ENCODE measurements at regions not wholly inside any gene's neighbourhood (a gene's known extent, or its start where the extent isn't known, plus 50 kb on each side); places are given as distances from the start of the nearest gene placed in this dataset.
A peak's percentile ranks its signal among the peaks of the same experiment; 100 is the strongest.

DNA sequence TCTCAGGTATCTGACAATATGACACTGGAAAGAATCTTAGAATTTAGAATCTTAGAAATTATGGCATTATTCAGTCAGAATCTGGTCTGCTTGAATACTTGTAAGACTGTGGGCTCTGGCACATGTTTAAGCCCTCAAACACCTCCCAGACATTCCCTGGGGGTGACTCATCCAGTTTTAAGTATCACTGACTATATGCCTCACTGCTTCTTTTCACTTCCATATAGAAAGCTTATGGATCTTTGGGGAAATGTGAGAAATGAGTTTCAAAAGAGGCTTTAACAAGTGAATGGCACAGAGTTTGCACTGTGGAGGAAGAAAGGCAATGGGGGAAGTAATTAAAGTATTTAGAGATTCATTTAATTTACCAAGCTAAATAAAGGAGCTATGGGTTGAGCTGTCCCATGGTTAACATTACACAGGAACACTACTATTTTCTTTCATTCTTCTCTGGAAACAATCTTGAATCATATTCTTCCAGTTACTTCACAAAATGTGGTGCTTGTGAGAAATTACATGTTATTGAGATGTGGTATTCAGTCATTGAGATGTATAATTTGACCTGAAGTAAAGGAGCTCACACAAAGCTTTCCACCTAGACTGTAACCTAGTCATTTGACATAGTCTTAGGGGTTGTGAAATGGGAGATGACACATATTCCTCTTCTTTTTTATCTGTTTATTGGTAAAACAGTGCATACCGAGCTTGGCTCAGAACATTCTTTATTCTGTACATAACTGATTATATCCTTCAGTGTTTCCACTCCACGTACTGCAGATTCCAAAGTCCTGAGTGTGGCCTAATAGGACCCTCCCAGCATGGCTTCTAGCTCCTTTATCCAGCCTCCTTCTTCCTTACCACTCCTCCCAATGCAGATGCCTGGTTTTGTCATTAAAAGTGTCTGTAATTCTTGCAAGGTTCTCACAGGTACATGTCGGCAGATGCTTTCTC is 544.6 kb upstream of the NECTIN3 start:
- peak; percentile 63 for DNase-seq (ENCODE audit: low read depth, low spot score)

DNA sequence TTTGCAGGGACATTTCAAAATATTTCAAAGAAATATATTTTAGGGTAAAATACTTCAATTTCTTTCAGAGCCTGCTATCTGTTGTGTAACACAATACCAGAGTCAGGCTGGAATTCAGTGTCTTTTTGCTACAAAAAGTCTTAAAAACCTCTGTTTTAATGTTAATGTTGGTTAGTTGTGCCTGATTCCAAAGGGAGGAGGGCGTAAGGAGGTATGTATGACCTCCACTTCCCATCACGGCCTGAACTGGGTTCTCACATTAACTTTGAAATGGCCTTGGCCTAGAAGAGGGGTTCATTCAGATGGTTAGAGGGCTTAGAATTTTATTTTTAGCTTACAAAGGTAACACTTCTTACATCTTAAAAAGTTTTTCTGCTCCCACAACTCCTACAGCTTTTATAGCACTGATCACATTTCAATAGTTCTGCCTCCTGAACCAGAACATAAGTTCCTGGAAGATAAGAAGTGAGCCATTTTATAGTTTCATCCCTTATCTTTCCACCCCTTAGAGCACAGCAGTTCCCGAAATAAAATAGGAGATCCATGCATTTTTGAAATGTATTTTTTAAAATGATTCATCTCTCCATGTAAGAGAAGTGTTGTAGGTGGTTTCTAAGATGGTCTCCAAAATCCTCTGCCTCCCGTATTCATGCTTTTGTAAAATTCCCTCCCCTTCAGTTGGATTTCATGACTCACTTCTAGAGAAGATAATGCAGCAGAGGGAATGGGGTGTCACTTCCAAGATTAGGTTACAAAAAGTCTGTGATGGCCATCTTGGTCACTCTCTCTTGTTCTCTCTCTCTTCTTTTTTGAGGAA is 543.1 kb upstream of the NECTIN3 start:
- no peak for DNase-seq (ENCODE audit: low read depth, low spot score)

DNA sequence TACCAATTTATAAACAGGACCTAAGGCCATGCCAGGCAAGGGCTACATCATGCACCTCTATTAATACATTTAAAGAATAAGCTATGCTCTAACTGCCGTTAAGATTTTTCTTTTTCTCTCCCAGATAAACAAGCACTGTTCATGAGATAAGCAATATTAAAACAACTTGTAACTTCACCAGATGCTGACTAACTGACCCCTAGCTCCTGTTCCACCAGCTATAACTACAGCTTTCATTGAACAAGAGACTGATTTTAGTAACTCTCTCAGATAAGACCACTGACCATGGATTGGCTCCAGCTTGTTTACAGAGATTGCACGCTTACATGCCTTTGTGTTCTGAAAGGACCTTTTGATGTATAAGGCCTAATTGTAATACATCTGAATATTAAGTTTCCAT is 540.7 kb upstream of the NECTIN3 start:
- no peak for DNase-seq (ENCODE audit: low read depth, low spot score)

DNA sequence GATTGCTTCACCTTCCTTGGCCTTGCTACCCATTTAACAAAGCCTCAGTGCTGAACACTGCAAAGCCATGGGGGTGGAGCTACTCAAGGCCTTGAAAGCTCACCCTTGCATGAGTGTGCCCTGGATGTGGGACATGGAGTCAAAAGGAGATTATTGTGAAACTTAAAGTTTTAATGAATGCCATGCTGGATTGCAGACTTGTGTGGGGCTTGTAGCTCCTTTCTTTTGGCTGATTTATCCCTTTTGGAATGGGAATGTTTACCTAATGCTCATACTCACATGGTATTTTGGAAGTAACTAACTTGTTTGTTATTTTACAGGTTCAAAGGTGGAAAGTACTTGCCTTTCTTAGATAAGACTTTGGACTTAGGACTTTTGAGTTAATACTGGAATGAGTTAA is 538.5 kb upstream of the NECTIN3 start:
- no peak for DNase-seq (ENCODE audit: low read depth, low spot score)

DNA sequence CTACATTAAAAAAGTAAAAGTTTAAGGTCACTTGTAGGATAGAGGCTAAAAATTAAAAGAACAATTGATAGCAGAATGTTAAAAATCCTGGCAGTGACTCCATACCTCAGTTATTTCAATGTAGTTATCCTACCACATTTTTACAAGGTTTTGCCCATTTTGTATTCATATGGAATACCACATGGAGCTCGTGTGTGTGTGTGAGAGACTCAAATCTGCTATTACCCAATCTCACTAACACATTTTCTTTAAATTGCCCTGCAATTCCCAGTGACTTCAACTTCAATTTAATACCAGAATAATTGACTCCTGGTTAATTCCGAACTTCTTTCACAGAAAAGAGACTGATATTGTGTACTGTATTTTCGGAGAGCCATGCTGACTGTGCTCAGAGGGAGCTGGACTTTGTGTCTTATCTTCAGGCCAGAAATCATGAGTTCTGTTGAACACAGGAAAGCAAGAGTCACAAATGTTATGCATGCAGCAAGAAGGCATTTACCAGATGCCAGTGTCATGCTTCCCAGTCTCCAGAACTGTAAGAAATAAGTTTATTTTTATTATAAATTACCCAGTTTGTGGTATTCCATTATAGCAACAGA is 529.0 kb upstream of the NECTIN3 start:
- no peak for DNase-seq (ENCODE audit: low read depth, low spot score)

DNA sequence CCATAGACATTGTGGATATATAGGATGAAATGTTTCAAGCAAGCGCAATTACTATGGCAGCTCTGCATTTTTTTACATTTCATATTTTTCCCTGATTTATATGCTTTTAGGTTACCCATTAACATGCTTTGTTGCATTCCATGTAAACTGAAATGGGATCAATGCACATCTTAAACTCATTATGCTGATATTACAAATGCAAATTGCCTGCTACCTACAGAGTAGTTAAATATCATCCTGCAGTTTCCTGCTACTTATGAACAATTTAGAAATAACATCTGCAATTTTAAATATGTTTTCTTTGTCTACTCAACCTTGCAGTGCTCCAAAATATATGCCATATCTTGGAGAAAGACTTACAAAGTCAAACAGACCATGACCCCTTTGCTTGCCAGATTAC is 526.9 kb upstream of the NECTIN3 start:
- no peak for DNase-seq (ENCODE audit: low read depth, low spot score)

DNA sequence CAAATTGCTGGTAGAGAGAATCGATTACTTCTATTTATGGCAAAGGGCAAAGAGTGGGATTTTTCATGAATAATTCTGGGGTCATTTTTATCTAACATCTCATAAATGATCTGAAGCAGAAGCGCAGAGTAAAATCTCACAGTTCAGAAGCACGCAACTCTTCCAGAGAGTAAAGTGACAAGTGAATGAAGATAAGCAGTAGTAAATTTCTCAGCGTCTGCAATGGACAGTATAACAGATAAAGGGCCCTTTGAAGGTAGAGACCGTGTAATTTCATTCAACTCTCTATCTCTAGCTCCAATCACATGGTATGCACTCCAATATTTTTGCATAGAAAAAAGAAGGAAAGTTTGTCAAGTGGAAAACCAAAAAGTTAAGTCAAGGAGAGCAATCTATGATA is 521.1 kb upstream of the NECTIN3 start:
- DNase-seq (ENCODE audit: low read depth, low spot score), result no peak

DNA sequence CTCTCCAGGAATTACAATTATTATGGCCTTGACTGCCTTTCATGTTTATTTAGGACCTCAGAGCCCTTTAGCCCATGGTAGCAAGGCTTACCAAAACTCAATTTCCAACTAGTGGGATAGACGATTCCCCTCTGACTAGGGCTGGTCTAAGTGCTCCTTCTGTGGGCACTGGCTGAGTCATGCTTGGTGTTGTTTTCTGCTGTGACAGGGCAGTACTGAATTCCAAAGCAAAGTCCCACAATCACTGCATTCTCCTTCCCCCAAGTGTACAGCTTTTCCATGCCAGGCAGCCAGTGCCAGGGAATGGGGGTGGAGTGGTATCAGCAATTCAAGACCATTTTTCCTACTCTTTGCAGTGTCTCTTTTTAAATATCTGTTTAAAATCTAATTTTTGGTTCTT is 509.0 kb upstream of the NECTIN3 start:
- DNase-seq (ENCODE audit: low read depth, low spot score), result no peak

DNA sequence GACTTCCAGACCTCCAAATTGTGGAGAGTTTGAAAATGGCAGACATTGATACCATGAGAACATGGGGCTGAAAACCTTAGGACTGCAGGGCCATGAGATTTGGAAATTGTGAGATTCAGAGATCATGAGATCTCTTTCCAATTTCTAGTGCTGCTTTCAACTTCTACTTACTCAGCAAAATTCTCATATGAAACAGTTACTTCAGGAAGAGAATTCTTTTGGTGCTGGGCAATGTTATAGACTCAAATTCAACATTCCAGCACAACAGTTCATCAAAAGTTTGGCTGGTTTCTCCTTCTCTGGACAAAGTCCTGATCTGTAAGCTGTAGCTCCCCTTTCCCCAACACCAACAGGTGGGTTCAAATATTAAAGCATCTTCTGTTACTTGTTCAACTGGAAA is 506.9 kb upstream of the NECTIN3 start:
- no peak for DNase-seq (ENCODE audit: low read depth, low spot score)

DNA sequence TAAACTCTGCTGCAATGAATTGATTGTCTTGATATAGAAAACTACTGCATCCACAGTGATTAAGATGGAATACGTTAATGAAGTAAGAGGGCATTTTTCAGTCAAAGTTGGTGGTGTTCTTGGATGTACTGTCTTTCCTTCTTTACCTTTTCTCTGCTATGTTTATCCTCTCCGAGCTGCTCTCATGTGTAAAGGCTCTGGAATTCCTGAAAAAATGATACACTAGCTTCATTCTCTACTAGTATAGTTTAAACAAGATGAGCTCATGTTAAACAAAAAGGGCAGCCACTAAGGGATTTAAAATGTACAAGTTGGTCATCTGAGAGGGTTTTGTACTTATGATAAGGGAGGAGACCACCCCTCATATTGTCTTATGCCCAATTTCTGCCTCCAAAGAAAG is 504.6 kb upstream of the NECTIN3 start:
- DNase-seq (ENCODE audit: low read depth, low spot score), result no peak

DNA sequence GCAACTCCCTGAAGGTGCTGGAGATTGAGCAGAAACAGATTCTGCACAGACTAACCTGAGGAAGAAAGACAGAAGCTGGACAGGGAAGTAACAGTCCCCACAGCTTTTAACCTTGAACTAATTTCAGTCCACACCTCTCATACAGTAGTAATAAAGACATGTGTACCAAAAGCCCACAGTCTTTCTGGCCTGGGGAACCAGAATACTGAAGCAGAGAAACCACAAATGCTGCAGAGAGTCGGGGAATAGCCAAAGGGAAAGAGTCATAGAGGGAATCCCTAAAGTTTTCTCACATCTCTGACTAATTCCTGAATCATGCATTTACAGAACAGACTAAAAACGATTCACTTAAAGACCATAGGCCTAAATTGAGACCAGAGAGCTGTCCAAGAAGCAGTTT is 503.4 kb upstream of the NECTIN3 start:
- DNase-seq (ENCODE audit: low read depth, low spot score), result no peak

DNA sequence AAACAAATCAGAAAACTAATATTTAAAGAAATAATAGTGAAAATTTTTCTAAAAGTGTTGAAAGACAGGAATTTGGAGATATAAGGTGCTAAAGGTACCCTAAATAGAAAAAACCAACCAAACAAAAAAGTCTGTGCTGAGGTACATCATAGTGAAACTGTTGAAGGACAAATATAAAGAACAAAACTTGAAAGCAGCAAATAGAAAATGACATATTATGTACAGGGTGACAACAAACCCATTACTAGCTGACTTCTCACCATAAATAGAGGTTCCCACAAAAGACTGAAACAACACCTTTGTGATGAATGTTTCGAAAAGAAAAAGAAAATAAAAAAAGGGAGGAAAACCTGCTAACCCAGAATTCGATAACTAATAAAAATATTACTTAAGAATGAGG is 502.5 kb upstream of the NECTIN3 start:
- DNase-seq (ENCODE audit: low read depth, low spot score), result no peak

DNA sequence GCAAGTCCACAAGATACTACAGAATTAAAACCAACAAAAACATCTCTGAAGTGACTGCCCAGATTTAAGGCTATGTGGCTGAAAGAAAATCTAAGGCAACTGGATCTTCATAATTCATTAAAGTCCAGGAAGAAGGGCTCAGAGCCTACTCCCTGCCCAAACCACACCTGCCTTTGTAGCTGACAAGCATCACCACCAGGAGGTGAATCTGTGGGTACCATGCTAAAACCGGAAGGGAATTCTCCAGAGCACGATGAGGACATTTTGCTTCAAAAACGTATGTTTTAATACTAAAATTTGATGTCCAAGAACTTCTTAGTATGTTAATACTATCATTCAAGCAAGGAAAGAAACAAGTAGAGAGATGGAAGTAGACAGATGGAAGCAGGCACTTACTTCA is 495.9 kb upstream of the NECTIN3 start:
- no peak for DNase-seq (ENCODE audit: low read depth, low spot score)

DNA sequence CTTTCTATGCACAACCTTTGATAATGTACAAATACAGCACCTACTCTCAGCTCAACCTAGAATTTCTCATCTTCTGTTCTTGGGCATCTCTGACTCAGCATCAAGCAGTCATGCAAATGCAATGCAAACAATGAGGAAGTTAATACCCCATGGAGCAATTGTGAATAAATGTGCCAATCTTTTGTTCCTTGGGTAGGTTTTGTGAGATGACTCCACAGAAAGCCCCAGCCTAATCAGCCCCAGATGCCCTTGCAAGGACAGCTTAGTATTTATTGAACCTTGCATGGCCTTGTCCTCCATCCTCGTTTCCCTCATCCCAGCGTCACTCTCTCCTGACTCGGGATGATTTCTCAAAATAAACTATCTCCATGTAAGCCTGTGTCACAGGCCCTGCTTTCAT is 494.7 kb upstream of the NECTIN3 start:
- peak; percentile 90 for DNase-seq (ENCODE audit: low read depth, low spot score)

DNA sequence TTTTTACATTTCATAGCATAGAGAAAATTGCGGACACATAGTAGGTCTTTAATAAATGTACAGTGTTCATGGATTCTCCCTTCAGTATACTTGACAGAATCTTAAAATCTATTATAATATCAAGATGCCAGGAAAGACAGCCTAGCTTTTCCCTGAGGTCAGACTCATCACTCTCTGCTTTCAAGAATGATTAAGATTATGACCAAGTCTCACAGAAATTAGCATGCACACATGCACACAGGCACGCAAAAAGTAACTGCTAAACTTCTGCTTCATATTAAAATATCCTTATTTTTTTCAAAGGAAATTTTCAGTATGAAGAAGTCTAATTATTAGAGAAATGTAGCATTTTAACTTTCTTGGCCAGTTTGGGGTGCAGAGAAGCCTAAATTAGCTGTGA is 493.8 kb upstream of the NECTIN3 start:
- no peak for DNase-seq (ENCODE audit: low read depth, low spot score)

DNA sequence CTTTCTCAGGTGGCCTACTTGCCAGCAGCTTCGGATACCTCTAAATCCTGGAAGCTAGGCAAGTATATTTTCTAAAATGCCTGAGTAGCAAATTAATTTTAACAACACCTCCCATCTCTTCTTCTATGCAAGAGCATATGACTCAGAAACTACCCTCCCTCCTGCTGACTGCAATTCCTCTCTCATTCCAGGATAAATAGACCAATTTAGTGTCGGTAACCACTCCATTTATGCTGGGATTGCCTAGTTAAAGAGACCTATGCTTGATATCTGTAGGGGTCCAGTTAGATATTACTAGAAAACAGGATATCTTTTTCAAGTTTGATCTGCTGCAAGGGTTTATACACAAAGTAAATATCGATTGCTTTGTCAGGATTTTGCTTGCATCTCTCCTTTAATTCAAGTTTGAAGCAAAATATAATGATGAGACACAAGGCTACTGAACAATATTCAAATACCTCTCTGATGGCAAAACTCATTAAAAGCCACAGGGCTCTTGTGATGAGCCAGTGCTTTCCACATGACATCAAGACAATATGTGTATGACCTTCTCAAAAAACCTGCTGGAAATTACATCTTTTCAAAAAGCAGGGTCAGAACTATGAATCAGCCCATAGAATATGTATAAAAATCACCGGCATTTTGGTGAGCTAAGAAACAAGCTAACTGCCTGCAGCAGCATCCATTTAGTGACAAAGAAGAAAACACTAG is 491.6 kb upstream of the NECTIN3 start:
- DNase-seq (ENCODE audit: low read depth, low spot score), result no peak

DNA sequence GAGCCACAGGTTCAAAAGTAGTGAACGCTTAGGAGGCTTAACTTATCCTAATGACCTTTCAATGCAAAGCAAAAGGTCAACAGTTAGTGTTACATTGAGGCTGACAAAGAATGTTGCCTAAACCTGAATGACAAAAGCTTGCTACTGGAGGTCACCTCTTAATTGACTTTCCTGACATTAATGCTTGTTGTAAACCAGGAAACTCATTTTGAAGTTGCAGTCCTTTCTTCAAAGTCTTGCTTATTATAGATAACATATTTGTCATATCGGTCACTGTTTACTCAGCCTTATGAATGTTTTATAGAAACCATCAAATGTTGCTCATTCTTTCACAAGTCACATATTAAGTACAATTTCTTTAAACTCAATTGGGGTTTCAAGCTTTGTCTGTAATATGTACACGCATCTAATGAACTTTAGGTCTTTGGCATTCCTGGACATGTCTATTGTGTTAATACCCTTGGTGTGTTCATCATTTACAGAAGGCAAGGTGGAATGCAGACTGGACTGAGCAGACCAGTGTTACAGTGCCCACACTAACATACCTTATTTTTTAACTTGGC is 488.2 kb upstream of the NECTIN3 start:
- DNase-seq (ENCODE audit: low read depth, low spot score), result peak; percentile 25

DNA sequence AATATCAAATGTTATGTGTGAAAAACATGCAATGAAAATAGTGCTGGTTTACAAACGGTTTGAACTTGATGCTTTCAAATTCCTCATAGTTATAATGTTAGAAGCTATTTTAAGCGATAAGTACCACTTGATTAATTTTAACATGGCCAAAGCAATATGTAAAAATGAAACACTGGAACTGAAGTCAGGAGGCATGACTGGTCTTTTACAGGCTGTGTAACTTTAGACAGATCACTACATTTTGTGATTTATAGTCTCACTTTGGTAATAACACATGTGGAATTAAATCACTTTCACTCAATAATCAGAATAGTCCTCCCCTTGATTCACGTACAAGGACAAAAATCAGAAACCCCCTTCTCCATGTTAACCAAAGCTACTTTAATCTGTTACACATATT is 482.7 kb upstream of the NECTIN3 start:
- no peak for DNase-seq (ENCODE audit: low read depth, low spot score)

DNA sequence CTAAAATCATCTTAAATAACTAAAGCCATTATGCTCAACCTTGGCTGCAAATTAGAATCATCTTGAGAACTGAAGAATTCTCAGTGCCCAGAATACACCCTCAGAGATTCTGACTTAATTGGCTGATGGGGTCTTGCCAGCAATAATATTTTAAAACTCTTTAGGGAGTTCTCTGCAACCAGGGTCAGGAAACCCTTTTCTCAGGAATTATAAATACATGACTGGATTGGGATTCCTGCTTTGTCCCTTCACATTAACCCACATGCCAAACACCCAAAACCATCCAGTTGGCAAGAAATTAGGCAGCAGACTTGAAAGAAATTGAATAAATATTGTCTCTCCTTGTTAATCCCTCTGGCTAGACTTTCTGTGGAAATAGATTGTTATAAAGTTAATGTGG is 482.3 kb upstream of the NECTIN3 start:
- DNase-seq (ENCODE audit: low read depth, low spot score), result no peak

DNA sequence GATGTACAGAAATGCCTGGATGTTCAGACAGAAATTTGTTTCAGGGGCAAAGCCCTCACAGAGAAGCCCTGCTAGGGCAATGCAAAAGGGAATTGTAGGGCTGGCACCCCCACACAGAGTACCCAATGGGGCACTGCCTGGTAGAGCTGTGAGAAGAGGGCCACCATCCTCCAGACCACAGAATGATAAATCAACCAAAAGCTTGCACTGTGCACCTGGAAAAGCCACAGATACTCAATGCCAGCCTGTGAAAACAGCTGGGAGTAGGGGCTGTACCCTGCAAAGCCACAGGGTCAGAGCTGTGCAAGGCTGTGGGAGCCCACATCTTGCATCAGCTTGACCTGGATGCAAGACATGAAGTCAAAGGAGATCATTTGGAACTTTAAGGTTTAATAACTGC is 477.9 kb upstream of the NECTIN3 start:
- DNase-seq (ENCODE audit: low read depth, low spot score), result no peak

DNA sequence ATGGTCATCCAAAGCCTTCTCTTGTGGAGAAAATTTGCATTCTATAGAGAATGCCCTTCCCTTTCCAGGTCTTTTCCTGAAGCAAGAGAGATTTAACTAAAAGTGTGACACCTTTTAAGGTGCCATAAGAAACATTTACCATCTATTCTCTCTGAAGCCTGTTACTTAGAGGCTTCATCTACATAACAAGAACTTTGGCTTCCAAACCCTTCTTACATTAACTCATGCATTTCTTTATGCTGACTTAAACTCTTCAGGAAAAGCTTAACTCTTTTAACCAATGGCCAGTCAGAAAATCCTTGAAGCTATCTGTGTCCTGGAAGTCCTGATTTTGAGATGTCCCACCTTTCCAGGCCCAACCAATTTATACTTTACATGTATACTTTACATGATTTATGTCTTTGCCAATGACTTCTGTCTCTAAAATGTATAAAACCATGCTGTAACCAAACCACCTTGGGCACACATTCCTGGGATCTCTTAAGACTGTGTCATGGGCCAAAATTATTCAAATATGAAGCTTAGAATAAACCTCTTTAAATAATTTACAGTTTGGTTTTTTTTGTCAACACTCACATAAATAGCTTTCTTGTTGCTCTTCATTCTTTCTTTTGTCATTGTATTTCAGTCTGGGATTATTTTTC is 472.6 kb upstream of the NECTIN3 start:
- DNase-seq (ENCODE audit: low read depth, low spot score), result peak; percentile 85
